HUES64 (cell line): ENCODE measurements at regions not wholly inside any gene's neighbourhood (a gene's known extent, or its start where the extent isn't known, plus 50 kb on each side); places are given as distances from the start of the nearest gene placed in this dataset.

ENCODE experiments used
- H3K27ac ChIP-seq: 2 replicates; pipeline ENCODE4 v1.7.0; 2013; ENCODE audit warnings: low read depth, low read length, inconsistent platforms
- H3K27me3 ChIP-seq: 2 replicates; pipeline ENCODE4 v1.6.1; 2013; ENCODE audit warnings: mild to moderate bottlenecking, low read length; ENCODE audit not compliant: insufficient read depth
- H3K36me3 ChIP-seq: 2 replicates; pipeline ENCODE4 v1.6.1; 2013; ENCODE audit warnings: mild to moderate bottlenecking, low read length; ENCODE audit not compliant: insufficient read depth
- H3K4me1 ChIP-seq: 2 replicates; pipeline ENCODE4 v1.6.1; 2013; ENCODE audit warnings: mild to moderate bottlenecking, low read length, moderate library complexity; ENCODE audit not compliant: insufficient read depth
- H3K4me3 ChIP-seq: 2 replicates; pipeline ENCODE4 v1.5.1; 2013; ENCODE audit warnings: mild to moderate bottlenecking, low read length, moderate library complexity
- H3K9ac ChIP-seq: 2 replicates; pipeline ENCODE4 v1.6.1; 2013; ENCODE audit warnings: mild to moderate bottlenecking, low read depth, low read length
- H3K9me3 ChIP-seq: 2 replicates; pipeline ENCODE4 v1.6.1; 2013; ENCODE audit warnings: low read depth, low read length; ENCODE audit not compliant: insufficient read depth
- WGBS: fragments of 150-250, 120-280 bp; methylation state at CpG from one replicate; pipeline ENCODE4 v1.1.7; 2013; ENCODE audit warnings: missing lambda C conversion rate; 5-methylcytosine and 5-hydroxymethylcytosine counted together

DNA sequence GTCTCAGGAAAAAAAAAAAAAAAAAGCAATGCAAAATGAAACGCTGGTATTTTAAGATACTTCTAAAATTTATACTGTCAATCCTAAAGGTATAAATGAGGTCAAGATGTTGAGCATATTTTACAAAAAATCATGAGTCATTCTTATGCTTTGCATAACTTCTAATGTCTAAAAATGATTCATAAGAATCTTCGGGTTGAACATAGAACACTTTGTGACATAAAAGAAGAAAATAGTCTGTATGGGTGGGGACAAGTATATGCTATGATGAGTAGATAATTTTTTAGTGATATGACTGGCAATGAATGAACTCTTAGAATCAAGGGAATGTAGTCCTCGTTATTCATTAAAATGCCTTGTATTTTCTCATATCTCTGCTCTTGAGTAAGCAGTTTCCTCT, 416.9 kb upstream of the USP24 start:
- 98% methylated on average over 2 of the region's 3 CpGs for WGBS
- Histone ChIP-seq H3K9me3 (0 out of 2 replicates have a peak, but pooled peaks cover 3% of the 10 kb centered on the region), H3K4me1 (no peaks in the 10 kb centered on the region), H3K9ac (no peak overlapping the region), H3K27me3 (no peaks in the 10 kb centered on the region), H3K36me3 (no peaks in the 10 kb centered on the region), H3K27ac (no peak overlapping the region), H3K4me3 (no peak overlapping the region)

DNA sequence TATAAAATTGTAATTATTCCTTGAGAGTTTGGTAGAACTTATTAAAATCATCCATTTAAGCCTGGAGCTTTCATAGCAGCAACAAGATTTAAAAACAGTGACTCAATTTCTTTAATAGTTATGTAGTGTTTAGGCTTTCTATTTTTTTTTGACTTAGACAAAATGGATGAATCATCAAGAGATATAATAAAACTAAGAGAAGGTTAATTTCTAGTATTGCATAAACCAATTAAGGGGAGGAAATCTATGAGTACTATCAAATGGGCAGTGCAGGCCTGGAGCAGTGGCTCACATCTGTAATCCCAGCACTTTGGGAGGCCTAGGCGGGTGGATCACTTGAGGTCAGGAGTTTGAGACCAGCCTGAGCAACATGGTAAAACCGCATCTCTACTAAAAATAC, 416.3 kb upstream of the USP24 start:
- 97% methylated on average over 2 of the region's 2 CpGs for WGBS
- Histone ChIP-seq H3K27ac (no peak overlapping the region), H3K9me3 (0 out of 2 replicates have a peak, but pooled peaks cover 3% of the 10 kb centered on the region), H3K27me3 (no peaks in the 10 kb centered on the region), H3K4me3 (no peak overlapping the region), H3K4me1 (no peaks in the 10 kb centered on the region), H3K36me3 (no peaks in the 10 kb centered on the region), H3K9ac (no peak overlapping the region)

DNA sequence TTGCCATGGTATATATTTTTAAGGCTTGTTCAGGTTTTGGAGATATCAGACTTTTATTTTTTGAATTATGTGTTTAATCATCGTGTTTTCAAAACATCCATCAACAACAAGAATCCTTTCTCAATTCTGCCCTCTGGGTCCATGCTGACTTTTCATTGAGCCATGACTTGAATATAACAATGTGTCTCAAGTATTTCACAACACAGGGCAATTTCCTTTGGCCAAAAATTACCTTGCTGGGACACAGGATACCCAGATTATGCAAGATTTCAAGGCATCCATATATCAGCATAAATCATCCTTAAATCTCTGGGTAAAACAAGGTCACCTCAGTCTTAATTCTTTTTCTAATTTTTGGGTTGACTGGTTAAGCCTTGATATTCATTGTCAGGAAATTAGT, 411.2 kb upstream of the USP24 start:
- Histone ChIP-seq H3K9ac (no peak overlapping the region), H3K9me3 (0 out of 2 replicates have a peak, but pooled peaks cover 3% of the 10 kb centered on the region), H3K4me3 (no peak overlapping the region), H3K4me1 (no peaks in the 10 kb centered on the region), H3K36me3 (no peaks in the 10 kb centered on the region), H3K27me3 (no peaks in the 10 kb centered on the region), H3K27ac (no peak overlapping the region)
- 100% methylated on average over 1 of the region's 1 CpG for WGBS

DNA sequence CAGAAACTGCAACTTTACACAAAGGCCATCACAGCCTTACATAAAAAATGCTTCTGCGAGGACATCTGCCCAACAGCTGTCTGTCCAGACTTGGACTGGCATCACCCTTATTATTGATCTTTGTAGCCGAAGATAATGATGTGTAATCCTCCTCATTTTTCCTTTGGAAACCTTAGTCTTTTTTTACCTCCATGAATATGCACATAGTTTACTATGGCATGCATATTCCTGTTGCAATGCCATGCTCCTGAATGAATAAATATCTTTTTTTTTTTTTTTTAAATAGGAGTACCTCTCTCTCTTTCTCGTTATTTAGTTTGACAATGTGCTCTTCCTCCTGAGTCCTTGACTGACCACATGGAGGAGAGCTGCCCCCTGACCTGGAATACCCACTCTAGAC, 409.6 kb upstream of the USP24 start:
- Histone ChIP-seq H3K4me1 (no peaks in the 10 kb centered on the region), H3K4me3 (no peak overlapping the region), H3K27ac (no peak overlapping the region), H3K36me3 (no peaks in the 10 kb centered on the region), H3K9ac (no peak overlapping the region), H3K27me3 (no peaks in the 10 kb centered on the region), H3K9me3 (no peaks in the 10 kb centered on the region)
- WGBS, result 78% methylated on average over 2 of the region's 3 CpGs

DNA sequence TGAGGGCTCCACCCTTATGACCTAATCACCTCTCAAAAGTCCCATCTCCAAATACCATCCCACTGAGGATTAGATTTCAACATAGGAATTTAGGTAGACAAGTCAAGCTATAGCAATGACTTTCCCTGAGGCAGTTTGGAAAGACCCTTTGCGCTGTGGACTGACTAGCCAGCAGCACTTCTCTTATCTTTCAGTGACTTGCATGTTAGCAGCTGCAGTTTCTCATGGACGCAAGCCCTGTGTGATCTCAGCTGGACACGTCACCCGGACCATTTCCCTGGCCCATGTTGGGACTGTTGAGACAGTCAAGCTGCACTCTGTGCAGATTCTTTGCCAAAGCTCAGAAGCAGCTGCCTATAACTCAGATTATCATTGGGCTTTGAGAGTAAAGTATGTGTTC, 408.1 kb upstream of the USP24 start:
- 96% methylated on average over 4 of the region's 4 CpGs for WGBS
- Histone ChIP-seq H3K4me1 (no peaks in the 10 kb centered on the region), H3K9ac (no peak overlapping the region), H3K27ac (no peak overlapping the region), H3K4me3 (no peak overlapping the region), H3K27me3 (no peaks in the 10 kb centered on the region), H3K9me3 (no peaks in the 10 kb centered on the region), H3K36me3 (no peaks in the 10 kb centered on the region)

DNA sequence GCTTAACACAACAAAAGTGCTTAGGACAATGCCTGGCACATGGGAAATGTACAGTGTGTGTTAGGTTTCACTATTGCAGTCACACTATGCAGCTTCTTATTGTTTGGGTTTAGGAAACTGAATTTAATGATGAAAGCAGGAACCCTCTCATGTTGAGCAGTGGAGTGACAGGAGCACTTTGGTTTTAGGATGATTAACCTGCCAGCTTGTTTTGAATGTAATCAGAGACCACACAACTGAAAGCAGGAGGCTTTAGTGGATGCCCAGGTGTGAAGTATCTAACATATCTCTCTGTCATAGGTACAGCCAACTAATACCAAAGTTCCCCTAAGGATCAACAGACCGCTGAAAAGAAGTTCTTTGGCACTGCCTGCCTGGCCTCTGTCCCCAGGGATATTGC, 406.9 kb upstream of the USP24 start:
- 93% methylated on average over 1 of the region's 1 CpG for WGBS
- H3K9ac ChIP-seq, result no peak overlapping the region

DNA sequence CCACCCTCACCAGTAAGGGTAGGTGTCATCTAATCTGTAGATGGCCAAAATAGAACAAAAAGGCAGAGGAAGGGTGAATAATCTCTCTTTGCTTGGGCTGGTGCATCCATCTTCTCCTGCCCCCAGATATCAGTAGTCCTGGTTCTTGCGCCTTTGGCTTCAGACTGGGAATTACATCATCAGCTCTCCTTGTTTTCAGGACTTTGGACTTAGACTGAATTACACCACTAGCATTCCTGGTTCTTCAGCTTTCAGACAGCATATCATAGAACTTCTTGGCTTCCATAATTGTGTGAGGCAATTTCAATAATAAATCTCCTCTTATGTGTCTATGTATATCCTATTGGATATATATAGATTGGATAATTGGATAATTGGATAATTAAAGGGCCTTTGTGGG, 403.0 kb upstream of the USP24 start:
- no peaks in the 10 kb centered on the region for H3K27me3 ChIP-seq
- H3K4me1 ChIP-seq, result no peaks in the 10 kb centered on the region
- no peak overlapping the region for H3K9ac ChIP-seq
- 95% methylated on average over 1 of the region's 1 CpG for WGBS
- no peak overlapping the region for H3K4me3 ChIP-seq
- no peaks in the 10 kb centered on the region for H3K36me3 ChIP-seq
- no peaks in the 10 kb centered on the region for H3K9me3 ChIP-seq
- no peak overlapping the region for H3K27ac ChIP-seq

More for the DNA sequence above, 406.9 kb upstream of the USP24 start:
- no peak overlapping the region for H3K27ac ChIP-seq
- H3K9me3 ChIP-seq, result no peaks in the 10 kb centered on the region
- no peaks in the 10 kb centered on the region for H3K36me3 ChIP-seq
- no peaks in the 10 kb centered on the region for H3K27me3 ChIP-seq
- H3K4me1 ChIP-seq, result no peaks in the 10 kb centered on the region
- no peak overlapping the region for H3K4me3 ChIP-seq

DNA sequence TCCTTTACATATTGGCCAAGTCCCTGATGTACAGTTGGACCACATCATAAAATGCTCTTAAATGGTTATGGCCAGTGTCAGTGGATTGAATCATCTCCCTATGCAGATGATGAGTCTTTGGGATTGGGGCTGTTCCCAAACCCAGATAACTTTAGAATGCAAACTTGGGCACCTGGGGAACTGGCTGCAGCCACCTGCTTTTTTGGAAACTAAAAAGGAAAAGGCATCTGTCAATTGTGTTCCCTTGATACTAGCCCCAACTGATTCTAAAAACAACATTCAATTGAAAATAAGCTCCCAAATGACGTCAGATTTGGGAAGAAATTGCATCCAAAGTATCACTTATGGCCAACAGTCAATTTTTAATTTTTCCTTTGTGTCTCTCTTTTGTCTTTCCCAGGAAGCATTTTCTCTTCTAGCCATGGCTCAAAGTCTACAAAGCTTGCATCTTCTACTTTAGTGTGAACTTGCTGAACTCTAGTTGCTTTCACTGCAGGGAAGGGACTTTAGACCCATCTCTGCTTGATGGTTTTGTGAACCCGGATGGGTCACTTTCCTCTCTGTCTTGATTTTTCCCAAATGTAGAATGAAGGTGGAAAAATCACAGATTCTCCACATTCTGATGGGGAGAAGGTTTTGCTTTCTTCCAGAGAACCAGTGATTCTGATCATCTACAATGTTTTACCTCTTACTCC, 402.3 kb upstream of the USP24 start:
- Histone ChIP-seq H3K36me3 (no peaks in the 10 kb centered on the region), H3K9ac (no peak overlapping the region), H3K9me3 (no peaks in the 10 kb centered on the region), H3K27ac (no peak overlapping the region), H3K27me3 (no peaks in the 10 kb centered on the region), H3K4me1 (no peaks in the 10 kb centered on the region), H3K4me3 (no peak overlapping the region)
- WGBS, result 90% methylated on average over 2 of the region's 2 CpGs

DNA sequence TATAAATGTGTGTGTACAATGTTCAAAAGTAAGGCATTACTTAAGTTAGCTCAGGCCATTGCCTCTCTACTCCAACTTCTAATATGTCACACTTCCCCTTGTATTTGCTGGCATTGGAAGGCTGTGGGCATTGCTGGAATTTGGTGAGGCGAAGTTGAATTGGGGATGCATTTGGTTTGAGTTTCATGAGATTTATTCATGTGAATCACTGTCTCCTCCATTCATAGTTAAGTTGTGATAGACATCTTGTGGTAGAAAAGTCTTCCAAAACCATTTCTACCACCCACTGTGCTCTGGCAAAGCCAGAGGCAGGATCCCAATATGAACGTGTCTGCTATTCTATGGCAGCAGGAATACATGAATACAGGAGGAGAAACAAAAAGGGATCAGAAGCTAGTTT, 397.8 kb upstream of the USP24 start:
- Histone ChIP-seq H3K9me3 (peaks cover 7% of the 10 kb centered on the region; the same call in 1 of the 2 replicates), H3K4me3 (no peak overlapping the region), H3K9ac (no peak overlapping the region), H3K4me1 (no peaks in the 10 kb centered on the region), H3K27ac (no peak overlapping the region), H3K36me3 (no peaks in the 10 kb centered on the region), H3K27me3 (no peaks in the 10 kb centered on the region)
- WGBS, result 95% methylated on average over 2 of the region's 2 CpGs

DNA sequence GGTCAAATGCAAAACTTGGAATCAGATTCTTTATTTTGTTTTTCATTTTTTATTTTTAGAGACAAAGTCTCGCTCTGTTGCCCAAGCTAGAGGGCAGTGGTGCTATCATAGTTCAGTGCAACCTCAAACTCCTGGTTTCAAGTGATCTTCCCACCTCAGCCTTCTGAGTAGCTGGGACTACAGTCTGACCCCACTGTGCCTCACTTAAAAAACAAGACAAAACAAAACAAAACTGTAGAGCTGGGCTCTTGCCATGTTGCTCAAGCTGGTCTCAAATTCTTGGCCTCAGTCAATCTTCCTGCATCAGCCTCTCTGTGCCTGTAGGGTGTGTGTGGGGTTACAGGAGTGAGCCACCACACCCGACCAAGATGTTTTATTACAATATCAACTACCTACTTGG, 396.0 kb upstream of the USP24 start:
- no peaks in the 10 kb centered on the region for H3K4me1 ChIP-seq
- peaks cover 19% of the 10 kb centered on the region; the same call in 1 of the 2 replicates for H3K9me3 ChIP-seq
- H3K9ac ChIP-seq, result no peak overlapping the region
- no peak overlapping the region for H3K4me3 ChIP-seq
- no peaks in the 10 kb centered on the region for H3K27me3 ChIP-seq
- no peak overlapping the region for H3K27ac ChIP-seq
- WGBS, result 96% methylated on average over 2 of the region's 2 CpGs
- no peaks in the 10 kb centered on the region for H3K36me3 ChIP-seq

DNA sequence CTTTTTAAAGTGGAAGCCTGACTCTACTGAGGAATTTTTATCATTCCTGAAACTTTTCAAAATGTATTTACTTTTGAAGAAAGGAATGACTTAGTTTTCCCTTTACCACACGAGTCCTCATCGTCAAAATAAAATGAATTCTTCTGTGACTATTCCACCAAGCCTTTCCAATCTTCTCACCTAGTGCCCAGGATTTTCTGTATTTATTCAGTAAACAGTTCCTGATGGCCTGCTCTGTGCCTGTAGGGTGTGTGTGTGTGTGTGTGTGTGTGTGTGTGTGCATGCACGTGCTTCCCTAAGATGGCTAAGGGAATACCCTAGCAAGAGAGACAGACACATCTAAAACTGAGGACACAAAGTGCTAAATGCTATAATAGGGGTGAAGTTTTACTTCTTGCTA, 395.0 kb upstream of the USP24 start:
- no peaks in the 10 kb centered on the region for H3K27me3 ChIP-seq
- no peak overlapping the region for H3K27ac ChIP-seq
- H3K9ac ChIP-seq, result no peak overlapping the region
- peaks cover 19% of the 10 kb centered on the region; the same call in 1 of the 2 replicates for H3K9me3 ChIP-seq
- H3K4me1 ChIP-seq, result no peaks in the 10 kb centered on the region
- no peaks in the 10 kb centered on the region for H3K36me3 ChIP-seq
- H3K4me3 ChIP-seq, result no peak overlapping the region
- 100% methylated on average over 3 of the region's 3 CpGs for WGBS

DNA sequence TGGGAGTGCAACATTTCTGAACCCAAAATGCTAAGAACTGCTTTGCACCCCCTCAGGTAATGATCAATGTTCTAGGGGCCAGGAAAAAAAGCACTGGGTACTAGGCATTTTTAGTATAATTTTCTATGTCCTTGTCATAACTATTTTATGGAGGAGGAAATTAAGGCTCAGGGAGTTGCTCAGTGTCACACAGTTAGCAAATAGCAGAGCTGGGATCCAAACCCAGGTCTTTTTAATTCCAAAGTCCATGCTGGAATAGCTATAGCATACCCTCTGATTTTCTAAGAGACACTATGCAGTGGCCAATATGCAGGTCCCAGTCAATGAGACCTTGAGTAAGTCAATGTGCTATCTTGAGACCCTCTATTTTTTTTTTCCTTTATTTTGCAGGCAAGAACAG, 394.5 kb upstream of the USP24 start:
- Histone ChIP-seq H3K27ac (no peak overlapping the region), H3K4me1 (no peaks in the 10 kb centered on the region), H3K9ac (no peak overlapping the region), H3K9me3 (peaks cover 19% of the 10 kb centered on the region; the same call in 1 of the 2 replicates), H3K4me3 (no peak overlapping the region), H3K36me3 (no peaks in the 10 kb centered on the region), H3K27me3 (no peaks in the 10 kb centered on the region)
